Inflammatory macrophage treated with lipopolysaccharide for 1 hour (primary cell): ENCODE measurements at regions not wholly inside any gene's neighbourhood (a gene's known extent, or its start where the extent isn't known, plus 50 kb on each side); places are given as distances from the start of the nearest gene placed in this dataset.

Experiments
- DNase-seq, 2 donors: peaks; one replicate each; pipeline ENCODE4 v3.0.0-alpha.2; 2020 to 2022

DNA sequence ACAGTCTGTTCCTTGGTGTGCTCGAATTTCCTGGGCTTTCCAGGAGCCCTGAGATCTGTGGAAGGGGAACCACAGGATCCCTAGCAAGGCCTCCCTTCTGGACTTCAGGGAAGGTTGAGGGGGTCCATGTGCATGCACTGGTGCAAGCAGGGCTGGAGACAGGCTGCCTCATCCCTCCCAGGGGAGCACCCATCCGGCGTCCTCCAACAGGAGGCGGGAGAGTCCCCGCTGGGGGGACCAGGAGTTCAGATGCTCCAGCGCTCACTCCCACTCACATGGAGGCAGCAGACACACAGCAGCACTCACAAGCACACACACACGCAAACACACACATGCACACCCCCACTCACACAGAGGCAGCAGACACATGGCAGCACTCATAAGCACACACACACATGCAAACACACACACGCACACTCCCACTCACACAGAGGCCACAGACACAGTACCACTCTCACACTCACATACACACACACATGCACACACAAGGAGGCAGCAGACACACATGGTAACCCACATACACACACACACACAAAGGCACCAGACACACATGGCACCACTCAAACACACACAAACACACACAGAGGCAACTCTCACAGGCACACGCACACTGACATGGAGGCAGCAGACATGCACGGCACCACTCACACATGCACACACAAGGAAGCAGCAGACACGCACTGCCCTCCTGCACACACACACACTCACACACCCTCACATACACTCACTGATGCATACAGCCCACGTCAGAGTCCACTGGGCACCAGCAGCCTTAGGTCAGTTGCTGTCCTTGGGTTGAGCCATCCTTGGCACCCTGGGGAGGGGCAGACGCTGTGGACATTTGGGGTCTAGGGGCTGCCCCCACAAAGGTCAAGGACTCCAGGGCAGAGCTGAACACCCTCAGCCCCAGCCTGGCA, 247.0 kb upstream of the PPP2R2D start:
- no peak for DNase-seq

DNA sequence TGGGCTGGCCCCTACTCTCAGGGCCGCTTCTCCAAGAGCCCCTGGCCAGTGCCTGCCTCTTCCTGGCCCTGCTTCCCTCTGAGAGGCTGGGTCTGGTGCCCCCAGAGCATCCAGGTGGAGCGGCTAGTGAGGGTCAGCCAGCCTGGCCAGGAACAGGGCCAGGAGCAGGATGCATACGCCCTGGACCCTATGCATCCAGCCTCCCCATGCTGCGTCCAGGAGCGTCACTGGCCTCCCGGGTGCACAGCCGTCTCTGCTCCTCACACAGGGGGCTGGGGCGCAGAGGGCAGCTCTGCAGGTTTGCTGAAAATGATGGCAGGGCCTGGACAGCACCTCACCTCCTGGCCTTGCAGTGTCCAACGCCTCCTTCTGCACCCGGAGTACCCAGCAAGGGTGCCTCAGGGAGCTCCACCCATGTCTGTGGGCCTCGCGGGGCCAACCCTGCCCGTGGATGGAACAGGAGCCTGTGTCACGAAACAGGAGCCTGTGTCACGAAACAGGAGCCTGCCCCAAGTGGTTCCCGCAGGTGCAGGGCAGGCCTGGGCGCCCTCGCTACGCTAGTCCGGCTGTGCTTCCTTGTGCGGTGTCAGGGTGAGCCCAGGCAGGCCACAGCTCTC, 246.2 kb upstream of the PPP2R2D start:
- no peak for DNase-seq

DNA sequence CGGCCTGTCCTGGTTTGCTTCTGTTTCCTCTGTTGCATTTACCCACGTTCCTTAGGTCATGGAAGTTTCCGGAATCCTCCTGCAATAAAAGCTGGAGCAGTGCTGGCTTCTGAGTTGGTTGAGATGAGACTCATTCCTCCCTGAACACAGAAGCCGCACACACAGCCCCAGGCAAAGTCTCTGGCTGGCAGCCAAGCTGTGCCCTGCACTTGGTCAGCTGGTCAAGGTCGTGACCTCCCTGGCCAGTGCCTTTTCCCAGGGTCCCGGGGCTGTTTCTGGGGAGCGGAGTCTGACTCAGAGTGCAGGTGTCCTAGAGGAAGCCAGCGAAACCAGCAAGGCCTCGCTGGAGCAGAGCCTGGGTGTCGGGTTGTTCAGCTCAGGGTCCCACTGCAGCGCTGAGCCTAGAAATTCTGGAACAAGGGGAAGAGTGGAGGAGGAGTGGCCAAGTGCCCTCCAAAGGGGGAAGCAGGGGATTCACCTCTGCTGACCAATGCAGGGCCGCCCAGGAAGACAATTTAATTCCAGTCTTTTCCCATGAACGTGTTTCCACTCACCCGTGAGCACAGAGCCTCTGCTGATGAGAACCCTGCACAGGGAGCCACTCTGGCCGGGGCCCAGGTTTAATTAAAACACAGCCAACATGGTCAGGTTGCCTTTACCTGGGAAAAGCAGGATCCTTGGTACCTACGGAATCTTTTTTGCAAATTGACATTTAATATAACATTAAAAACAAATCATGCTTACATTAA, 245.5 kb upstream of the PPP2R2D start:
- no peak for DNase-seq

DNA sequence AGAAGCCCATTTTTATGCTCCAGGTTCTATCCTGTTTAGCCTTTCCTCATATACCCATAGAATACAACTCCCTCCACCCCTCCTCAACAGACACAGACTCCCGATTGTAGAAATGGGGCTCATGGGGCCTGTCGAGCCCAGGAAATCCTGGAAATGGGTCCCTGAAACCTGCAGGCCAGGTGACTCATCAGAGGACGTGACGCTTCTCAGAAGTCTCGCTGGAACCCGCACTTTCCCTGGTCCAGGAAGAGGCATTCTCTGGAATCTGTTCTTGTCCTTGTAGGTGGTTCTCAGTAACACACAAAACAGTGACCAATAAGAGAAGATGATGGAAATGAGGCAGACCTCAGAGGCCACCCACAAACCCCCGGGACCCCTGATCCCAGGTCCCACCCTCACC, 244.8 kb upstream of the PPP2R2D start:
- no peak for DNase-seq

DNA sequence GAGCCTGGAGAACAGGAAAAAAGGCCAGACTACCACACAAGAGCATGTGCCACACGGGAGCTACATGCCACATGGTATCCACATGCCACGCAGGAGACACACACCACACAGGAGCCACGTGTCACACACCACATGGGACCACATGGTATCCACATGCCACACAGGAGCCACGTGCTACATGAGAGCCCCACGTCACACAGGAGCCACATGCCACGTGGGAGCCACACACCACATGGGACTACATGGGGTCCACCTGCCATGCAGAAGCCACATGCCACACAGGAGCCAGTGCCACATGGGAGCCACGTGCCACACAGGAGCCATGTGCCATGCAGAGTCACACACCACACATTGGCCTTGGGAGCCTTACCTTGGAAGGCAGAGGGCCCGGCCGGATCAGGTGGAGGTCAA, 244.4 kb upstream of the PPP2R2D start:
- DNase-seq: no peak

DNA sequence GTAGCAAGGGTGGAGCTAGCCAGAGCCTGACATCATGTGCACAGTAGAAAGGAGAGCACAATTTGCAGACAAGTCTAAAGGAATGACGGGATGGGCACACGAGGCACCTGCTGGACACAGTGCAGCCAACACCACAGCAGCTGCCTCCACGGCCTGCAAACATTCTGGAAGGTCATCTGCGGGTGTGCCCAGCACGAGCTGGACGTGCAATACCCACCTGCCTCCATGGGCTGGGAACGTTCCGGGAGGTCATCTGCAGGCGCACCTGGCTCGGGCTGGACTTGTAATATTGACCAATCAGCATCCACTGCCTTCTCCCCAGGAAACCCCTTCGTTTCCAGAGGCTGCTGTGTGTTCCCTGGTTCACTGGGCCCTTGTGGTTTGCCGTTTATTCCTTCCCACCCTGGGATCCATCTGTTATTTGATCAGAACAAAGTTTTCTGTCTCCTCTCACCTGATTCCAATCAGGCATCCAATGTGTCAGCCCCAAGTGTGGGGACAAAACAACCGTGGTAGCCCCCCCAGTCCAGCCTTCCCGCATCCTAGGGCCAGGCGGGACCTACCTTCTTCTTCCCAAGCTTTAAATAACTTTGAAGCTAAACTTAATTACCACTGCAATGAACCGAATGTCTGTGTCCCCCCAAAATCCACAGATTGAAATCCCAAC, 243.4 kb upstream of the PPP2R2D start:
- DNase-seq: no peak

DNA sequence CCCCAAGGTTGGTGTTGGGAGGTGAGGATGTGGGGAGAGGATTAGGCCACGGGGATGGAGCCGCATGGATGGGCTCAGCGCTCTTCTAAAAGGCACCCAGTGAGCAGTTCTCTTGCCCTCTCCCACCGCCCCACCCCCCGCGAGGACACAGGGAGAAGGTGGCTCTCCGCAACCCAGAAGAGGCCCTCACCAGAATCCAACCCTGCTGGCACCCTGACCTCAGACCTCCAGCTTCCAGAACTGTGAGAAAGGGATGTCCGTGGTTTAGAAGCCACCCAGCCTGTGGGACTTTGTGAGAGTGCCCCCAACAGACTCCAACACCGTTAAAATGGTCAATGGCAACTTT, 242.8 kb upstream of the PPP2R2D start:
- DNase-seq: no peak

DNA sequence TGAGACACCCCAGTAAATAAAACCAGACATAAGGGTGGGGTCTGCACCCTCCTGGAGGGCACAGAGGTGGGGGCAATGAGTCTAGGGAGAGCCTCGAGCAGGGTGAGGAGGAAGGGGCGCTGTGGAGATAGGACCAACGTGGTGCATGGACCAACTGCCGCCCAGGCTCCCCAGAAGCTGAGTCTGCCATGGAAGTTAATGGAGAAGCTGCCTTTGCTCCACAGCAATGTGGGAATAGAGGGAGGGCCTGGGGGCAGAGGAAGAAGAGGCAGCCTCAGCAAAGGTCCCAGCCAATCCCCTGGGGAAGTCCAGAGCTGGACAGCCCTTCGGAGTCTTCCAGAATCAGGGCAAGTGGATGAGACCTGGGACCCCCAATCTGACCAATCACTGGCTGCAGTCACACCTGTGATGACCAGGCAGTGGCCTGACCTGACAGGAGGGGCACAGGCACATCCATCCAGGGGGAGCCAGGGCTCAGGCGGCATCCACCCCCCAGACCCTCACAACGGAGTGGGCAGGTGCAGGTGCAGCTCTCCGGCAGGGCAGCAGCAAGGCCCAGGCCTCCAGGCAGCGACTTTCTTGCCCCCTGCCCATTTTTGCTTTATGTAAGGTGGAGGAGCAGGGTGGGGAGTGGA, 242.2 kb upstream of the PPP2R2D start:
- no peak for DNase-seq

DNA sequence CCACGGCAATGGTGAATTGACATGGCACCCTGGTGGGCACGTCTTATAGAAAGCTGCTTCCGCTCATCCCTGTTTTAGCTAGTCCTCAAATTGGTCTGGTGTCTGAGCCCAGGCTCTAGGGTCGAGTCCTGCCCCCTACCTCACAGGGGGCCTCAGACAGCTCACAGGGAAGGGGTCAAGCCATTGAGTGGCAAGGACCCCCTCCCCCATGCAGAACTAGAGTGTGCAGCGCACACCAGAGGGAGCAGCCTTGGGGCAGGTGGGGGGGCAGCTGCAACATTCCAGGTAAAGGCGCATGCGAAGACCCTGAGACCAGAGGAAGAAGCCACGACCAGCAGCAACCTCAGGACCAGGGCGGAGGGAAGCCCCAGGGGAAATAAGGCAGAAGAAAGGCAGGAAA, 240.4 kb upstream of the PPP2R2D start:
- DNase-seq: no peak

DNA sequence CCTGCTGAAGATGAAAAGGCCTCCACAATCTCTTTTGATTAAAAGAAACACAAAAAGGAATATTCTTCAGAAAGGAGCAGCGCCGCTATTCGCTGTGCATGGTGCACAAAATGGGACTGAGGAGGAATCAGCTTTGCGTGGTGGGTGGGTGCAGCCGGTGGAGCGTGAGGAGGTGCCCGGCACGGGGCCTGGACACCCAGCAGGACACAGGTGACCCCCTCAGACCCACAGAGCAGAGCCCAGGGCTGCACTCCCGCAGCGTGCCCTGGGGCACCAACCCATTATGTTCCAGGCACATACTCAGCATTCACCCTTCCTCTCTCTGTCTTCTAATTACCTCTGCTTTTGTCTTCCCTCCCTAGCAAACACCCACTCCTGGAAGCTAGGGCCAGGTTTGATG, 238.0 kb upstream of the PPP2R2D start:
- DNase-seq: no peak

DNA sequence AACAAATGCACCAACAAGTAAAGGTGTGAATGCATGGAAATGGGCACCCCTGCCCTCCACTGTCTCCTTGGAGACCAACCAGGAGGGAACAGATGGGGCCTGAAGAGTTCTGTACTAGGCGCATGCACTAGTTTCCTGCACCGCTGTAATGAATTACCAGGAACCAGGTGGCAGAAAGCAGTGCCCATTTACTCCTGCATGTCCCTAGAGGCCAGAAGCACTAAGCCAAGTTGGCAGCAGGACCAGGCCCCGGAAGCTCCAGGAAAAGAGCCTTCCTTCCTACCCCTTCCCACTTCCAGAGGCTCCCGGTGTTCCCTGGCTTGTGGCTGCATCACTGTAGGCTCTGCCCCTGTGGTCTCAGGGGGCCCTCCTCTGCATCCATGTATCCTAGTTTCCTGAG, 237.5 kb upstream of the PPP2R2D start:
- no peak for DNase-seq

DNA sequence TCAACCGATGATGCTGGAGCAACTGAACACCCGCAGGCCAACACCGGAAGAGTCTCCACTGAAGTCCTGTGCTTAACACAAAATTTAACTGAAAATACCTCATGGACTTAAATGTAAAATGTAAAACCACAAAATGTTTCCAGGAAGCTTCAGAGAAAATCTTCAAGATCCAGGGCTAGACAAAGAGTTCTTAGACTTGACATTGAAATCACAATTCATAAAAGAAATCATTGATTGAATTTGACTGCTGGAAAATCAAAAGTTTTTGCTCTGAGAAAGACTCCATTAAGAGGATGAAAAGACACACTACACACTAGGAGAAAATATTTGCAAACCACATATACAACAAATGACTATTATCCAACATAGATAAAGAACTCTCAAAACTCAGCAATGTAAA, 234.7 kb upstream of the PPP2R2D start:
- DNase-seq: no peak

DNA sequence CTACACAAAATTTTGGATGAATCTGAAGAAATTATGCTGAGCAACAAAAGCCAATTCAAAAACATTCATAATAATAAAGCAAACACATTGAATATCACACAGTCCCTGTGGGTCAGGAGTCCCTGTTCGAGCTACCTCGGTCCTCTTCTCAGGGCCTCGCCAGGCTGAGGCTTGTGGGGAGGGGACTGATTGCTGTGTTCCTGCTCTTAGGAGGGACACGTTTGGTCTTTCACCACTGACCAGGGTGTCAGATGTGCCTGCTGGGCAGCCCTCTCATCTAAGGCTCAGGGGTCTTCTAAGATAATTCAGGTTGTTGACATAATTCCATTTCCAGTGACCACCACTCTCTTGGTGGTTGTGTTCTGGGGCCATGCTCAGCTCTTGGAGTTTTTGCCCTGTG, 233.8 kb upstream of the PPP2R2D start:
- no peak for DNase-seq

DNA sequence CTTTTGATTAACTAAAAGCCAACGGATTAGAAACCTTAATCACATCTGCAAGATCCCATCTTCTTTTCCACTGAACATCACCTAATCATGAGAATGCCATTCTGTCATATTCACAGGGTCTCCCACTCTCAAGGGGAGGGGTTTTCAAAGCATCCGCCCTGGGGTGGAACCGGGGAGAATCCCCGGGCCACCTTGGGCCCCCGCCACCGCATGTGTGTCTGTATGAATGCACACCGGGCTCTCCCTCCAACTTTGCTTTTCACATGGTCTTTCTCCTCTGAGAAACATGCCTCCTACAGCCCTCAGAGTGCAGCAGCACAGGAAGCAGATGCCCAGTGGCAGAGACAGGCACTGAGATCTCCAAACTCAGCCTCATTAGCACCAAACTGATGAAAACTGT, 233.2 kb upstream of the PPP2R2D start:
- DNase-seq: no peak

DNA sequence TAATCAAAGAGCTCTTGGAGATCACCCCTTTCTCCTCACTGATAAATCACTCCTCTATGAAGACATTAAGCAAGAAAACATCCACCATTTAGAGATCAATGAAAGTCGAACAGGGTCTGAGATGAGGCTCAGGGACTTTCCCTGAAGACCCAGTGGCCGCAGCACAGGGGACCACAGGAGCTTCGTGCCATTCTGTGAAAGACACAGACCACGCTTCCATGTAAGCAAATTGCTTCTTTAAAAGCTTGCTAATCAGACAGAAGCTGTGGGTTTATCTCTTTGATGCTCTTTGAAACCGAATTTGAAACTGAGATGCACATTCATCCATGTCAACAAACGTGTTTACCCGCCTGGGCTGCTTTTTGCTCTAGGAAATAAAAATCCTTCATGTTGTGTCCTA, 231.9 kb upstream of the PPP2R2D start:
- no peak for DNase-seq

DNA sequence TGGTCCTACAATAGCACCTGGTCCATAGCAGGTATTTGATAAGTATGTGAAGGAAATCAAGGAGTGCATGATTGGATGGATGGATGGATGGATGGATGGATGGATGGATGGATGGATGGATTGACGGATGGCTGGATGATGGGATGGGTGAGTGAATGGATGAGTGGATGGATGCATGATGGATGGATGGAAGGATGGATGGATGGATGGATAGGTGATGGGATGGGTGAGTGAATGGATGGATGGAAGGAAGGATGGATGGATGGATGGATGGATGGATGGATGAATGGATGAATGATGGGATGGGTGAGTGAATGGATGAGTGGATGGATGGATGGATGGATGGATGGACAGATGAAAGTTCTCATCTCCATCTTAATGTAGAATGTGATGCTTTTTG, 231.0 kb upstream of the PPP2R2D start:
- DNase-seq: no peak

DNA sequence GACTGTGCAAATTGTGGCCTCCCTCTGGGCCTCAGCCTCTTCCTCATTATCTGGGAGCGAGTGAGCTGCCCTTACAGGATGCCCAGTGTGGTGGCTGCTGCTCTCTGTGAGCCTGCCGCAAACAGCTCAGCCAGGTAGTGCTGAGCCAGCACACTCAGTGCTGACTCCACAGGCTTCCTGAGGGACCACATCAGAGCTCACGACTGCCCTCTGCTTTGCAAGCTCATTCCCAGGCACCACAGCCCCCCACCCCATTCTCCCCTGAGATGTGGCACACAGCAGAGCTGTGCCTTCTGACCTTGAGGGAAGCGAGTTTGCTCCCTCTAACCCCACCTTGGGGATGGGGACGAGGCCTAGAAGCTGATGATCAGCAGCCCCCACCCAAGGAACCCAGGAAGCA, 230.5 kb upstream of the PPP2R2D start:
- DNase-seq: no peak

DNA sequence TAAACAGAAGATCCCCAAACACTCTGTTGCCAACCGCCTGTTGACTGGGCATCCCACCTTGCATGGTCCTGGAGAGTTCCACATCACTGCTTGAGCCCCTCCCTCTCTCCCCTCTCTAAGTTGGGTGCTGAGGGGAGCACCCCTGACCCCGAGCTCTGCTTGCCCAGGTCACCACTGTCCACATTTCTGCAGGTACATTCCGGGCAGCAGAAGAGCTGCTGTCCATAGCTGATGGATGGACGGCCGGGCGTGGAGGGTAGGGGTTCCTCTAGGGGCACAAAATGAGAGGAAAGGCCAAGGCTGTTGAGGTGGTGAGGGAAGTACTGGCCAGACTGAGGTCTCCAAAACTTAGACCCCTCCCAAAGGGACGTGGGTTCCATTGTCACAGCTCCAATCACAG, 227.4 kb upstream of the PPP2R2D start:
- DNase-seq: no peak

DNA sequence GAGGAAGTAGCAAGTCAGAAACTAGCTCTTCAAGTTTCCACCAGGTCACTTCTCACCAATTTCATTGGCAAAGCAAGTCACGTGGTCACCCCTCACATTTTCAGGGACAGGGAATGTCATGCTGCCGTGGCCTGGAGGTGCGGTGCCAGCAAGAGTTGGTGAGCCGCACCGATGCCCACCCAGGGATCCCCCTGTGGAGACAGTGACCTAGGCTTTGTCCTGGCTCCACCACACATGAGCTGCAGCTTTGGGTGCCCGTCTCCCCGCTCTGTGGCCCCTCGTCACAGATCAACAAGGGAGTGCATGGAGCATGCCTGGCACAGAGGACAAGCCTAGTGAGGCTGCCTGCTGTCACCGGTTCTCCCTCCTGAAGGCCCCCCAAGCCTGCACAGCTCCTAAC, 226.7 kb upstream of the PPP2R2D start:
- no peak for DNase-seq

DNA sequence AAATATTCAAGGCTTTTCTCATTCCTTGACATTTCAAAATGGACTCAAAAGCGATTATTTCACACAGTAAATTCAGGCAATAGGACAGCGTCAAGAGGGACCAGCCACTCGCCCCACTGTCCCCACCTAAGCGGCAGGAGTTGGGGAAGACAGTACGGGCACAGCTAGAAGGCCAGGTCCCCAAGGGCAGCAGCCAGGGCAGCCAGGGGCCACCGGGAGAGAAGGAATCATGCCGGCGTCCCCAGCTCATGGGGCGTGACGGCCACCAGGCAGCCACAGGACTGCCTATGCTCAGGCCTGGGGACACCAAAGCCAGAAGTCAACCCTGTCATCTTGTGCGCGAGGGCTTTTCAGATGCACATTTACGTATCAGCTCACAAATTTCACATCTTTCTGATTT, 225.7 kb upstream of the PPP2R2D start:
- no peak for DNase-seq

DNA sequence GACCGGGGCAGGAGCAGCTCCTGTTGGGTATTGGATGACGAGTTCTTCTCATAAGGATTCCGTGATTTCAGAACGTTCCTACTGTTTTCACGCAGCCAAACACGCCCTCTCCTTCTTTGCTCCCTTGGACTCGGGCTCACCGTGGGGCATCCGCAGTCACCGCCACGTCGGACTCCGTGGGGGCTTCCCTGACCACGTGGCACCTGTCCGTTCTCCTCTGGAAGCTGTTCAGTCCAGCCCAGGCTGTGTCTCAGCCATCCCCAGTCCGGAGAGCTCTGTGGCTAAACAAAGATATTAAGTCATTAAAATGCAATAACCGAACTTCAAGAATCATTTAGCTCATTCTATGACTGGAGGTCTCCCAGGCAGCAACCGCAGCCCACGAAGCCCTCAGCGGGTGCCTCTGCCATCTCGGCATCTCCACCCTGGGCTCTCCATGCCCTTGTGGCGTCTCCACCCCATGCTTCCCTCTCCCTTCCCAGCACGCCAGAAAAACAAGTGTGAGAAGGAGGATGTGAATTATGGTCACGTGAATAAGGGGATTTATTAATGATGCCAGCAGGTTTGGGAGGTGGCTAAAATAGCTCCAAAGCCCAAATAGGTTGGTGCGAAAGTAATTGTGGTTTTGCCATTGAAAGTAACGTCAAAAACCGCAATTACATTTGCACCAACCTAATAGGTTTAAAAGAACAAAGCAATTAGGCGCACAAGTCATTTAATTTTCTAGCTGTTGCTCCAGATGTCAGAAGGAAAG, 224.6 kb upstream of the PPP2R2D start:
- DNase-seq: no peak

DNA sequence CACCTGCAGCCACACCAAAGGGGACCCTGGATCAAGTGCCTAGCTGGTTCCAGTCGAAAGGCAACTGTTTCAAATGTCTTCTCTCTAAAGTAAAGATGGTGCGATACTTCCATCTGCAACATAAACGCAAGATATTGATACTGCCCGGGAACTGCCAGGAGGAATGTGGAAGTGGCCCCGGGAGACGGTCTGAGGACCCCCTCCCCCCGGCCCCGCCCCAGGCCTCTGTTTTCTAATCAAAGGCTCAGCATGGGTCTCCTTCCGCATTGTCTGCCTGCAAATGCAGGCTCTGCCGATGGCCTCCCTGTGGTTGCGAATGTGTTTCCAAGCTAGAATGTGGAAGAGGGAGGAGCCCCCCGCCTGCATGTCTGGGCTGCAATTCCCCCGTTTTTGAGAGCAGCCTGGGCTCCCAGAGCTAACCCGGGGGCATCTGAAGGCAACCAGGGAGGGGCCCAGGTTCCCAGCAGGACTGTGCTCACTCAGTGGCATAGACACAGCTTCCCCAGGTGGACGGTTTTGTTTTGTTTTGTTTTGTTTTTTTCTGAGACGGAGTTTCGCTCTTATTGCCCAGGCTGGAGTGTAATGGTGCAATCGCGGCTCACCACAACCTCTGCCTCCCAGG, 223.9 kb upstream of the PPP2R2D start:
- DNase-seq: no peak
